Heart right ventricle (tissue), 16 donors: ENCODE measurements at regions not wholly inside any gene's neighbourhood (a gene's known extent, or its start where the extent isn't known, plus 50 kb on each side); places are given as distances from the start of the nearest gene placed in this dataset.

Experiments
- ATAC-seq, 8 donors: fragments of 200-7000 bp; cut with Tn5 transposase; one replicate each; pipeline ENCODE4 v1.9.1; 2020; ENCODE audit warnings: mild to moderate bottlenecking in 8 of 8, moderate library complexity in 8 of 8, moderate number of reproducible peaks in 1 of 8
- DNase-seq, 2 donors: peaks; one replicate each; pipeline ENCODE4 v3.0.0-alpha.2; 2020
- H3K27ac ChIP-seq, 10 donors: fragments of 200-600 bp; sonication (generic) in 2 of 10; one replicate each; pipeline versions ENCODE4 v1.5.0 to v1.8.0; 2020 to 2022; ENCODE audit warnings: mild to moderate bottlenecking in 3 of 10
- H3K27me3 ChIP-seq, 7 donors: fragments of 200-600 bp; one replicate each; pipeline ENCODE4 v1.8.0; 2021 to 2022; ENCODE audit warnings: mild to moderate bottlenecking in 2 of 7
- H3K36me3 ChIP-seq, 9 donors: fragments of 200-600 bp; sonication (generic) in 1 of 9; one replicate each; pipeline versions ENCODE4 v1.5.0 to v1.8.0; 2020 to 2022; ENCODE audit warnings: mild to moderate bottlenecking in 2 of 9
- H3K4me1 ChIP-seq, 9 donors: fragments of 200-600 bp; sonication (generic) in 1 of 9; one replicate each; pipeline versions ENCODE4 v1.5.0 to v1.8.0; 2020 to 2022; ENCODE audit warnings: mild to moderate bottlenecking in 4 of 9
- H3K4me3 ChIP-seq, 10 donors: fragments of 200-600 bp; sonication (generic) in 2 of 10; one replicate each; pipeline versions ENCODE4 v1.5.0 to v1.8.0; 2020 to 2022; ENCODE audit warnings: mild to moderate bottlenecking in 7 of 10, moderate library complexity in 2 of 10
- H3K9me3 ChIP-seq, 11 donors: fragments of 200-600 bp in 10 of 11; sonication (generic) in 2 of 11; one replicate each; pipeline versions ENCODE4 v1.5.0 to v1.8.0; 2013 to 2022; ENCODE audit warnings: mild to moderate bottlenecking in 2 of 11, control low read depth in 1 of 11, moderate library complexity in 1 of 11
- WGBS, 2 donors: extraction: QIAGEN DNeasy Blood & Tissue Kit; methylation state at CpG; one replicate each; pipeline ENCODE4 v1.1.7; 2013; ENCODE audit warnings: inconsistent platforms in 1 of 2; 5-methylcytosine and 5-hydroxymethylcytosine counted together
- intact Hi-C, 10 donors: fragments of 100-400 bp; cut with DNase I; formaldehyde crosslinking; loops; one replicate each; pipeline versions ENCODE4 v1.11.1 to v1.14.2; 2022
- TF ChIP-seq, protein P1 (sequence below), 9 donors: fragments of 200-600 bp; sonication (generic) in 2 of 9; IDR thresholded peaks; one replicate each; pipeline versions ENCODE4 v1.5.0 to v1.8.0; 2021 to 2022; ENCODE audit warnings: antibody characterized with exemption in 9 of 9, mild to moderate bottlenecking in 5 of 9, moderate library complexity in 1 of 9
- donor health status: Arrhythmogenic right ventricular cardiomyopathy.
- donor health status: ischemic (EF 13 %, LVEDD 7.1; RV severe dilation, severe dysfunction).
- donor health status: healthy with polysubstance abuse.
- donor health status: DM: no; HTN: yes; CAD: no.
- donor health status: DM: no; HTN: no; CAD: no.
- donor health status: ischemic (EF 25% LVEDD 6.9; RV normal size, moderate dysfunction).
- donor health status: ischemic (EF 25% LVEDD 5.7; RV mildly dilated, moderate dysfunction).
- donor health status: healthy.
- donor health status: DM: yes; HTN: yes; CAD: no.
- donor health status: Ischemic cardiomyopathy.
- donor health status: ischemic (EF 35%, LVEDD 5.7; RV mildly dilated, moderate dysfunction).
- donor health status: nonischemic (EF 11% LVEDD 7.7; RV severe dilation, severe dysfunction).
- donor health status: DM: yes; HTN: yes; CAD: no.
- donor health status: PGD.
- donor health status: ischemic (EF 29% LVEDD 5.4; RV normal size, mild dysfunction).
- donor health status: nonischemic (EF 23%, LVEDD 6.1; RV moderate dilation, normal function).

DNA sequence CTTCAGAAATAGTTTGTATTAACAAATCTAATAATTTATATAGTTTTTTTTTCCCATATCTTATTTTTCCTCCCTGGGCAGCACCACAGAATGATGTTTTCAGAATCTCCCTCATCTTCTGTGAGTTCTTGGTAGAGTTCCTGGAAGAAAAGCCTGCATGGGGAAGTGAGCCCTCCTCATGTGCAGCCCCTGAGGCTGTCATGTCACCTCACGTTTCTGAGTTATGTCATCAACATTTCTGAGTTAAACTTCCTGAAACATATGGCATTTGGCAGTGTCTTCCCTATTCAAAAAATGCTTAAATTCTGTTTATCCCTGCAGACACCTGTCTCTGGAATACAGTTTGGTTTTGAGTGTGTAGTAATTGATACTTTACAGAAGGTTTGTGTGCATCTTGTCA, 979.0 kb downstream of the TMEM121 start:
- no peak overlapping the region for H3K27ac ChIP-seq
- H3K27me3 ChIP-seq, result peaks cover 0 to 19% (median 5%) of the 10 kb centered on the region in 7 donors
- no peaks in the 10 kb centered on the region for H3K36me3 ChIP-seq
- no peaks in the 10 kb centered on the region for H3K9me3 ChIP-seq
- ATAC-seq, result no peak
- WGBS, 2 donors, result 21 to 22% methylated on average over 1 of the region's 1 CpG
- intact Hi-C loops, result no loop called here
- H3K4me3 ChIP-seq, result no peak overlapping the region
- TF ChIP-seq, protein P1, sequence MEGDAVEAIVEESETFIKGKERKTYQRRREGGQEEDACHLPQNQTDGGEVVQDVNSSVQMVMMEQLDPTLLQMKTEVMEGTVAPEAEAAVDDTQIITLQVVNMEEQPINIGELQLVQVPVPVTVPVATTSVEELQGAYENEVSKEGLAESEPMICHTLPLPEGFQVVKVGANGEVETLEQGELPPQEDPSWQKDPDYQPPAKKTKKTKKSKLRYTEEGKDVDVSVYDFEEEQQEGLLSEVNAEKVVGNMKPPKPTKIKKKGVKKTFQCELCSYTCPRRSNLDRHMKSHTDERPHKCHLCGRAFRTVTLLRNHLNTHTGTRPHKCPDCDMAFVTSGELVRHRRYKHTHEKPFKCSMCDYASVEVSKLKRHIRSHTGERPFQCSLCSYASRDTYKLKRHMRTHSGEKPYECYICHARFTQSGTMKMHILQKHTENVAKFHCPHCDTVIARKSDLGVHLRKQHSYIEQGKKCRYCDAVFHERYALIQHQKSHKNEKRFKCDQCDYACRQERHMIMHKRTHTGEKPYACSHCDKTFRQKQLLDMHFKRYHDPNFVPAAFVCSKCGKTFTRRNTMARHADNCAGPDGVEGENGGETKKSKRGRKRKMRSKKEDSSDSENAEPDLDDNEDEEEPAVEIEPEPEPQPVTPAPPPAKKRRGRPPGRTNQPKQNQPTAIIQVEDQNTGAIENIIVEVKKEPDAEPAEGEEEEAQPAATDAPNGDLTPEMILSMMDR (IDR thresholded peaks at IDR 0.05), result no peak
- H3K4me1 ChIP-seq, result no peaks in the 10 kb centered on the region
- DNase-seq, result no peak

DNA sequence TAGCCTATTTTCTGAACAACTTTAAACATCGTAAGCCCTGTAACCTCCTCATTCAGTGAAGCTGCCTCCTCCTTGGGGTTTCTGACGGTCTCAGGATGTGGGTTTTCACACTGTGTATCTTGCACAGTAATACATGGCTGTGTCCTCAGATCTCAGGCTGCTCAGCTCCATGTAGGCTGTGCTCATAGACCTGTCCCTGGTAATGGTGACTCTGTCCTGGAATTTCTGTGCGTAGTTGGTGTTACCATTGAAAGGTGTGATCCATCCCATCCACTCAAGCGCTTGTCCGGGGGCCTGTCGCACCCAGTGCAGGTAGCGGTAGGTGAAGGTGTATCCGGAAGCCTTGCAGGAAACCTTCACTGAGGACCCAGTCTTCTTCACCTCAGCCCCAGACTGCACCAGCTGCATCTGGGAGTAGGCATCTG, 980.5 kb downstream of the TMEM121 start:
- ATAC-seq (no peak), DNase-seq (no peak)
- peaks cover 0 to 19% (median 10%) of the 10 kb centered on the region in 7 donors for H3K27me3 ChIP-seq
- intact Hi-C loops, result no loop called here
- H3K4me1 ChIP-seq, result no peaks in the 10 kb centered on the region
- peak overlapping the region in 1 of 10 donors; percentile 1 for H3K4me3 ChIP-seq
- WGBS, 2 donors, result 78 to 80% methylated on average over 8 of the region's 8 CpGs
- no peaks in the 10 kb centered on the region for H3K9me3 ChIP-seq
- no peaks in the 10 kb centered on the region for H3K36me3 ChIP-seq
- H3K27ac ChIP-seq, result no peak overlapping the region
- TF ChIP-seq, protein P1 (IDR thresholded peaks at IDR 0.05), result no peak

DNA sequence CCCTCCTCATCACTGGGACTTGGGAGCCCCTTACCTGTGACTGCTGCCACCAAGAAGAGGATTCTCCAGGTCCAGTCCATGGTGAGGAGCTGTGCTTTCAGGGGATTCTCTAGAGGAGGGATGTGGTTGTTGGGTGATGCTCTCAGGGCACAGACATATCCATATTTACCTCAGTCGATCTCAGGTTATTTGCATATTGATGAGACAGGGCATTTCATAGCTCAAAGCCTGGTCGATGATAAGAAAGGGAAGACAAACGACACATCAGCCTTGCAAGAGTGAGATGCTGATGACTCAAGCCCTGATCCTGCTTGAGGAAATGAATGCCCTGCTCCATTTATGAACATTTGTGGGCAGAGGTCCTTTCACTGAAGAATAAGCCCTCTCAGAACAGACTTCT, 981.0 kb downstream of the TMEM121 start:
- Histone ChIP-seq H3K27ac (no peak overlapping the region), H3K4me3 (peak overlapping the region in 1 of 10 donors; percentile 1), H3K36me3 (no peaks in the 10 kb centered on the region), H3K4me1 (no peaks in the 10 kb centered on the region), H3K27me3 (peaks cover 0 to 19% (median 10%) of the 10 kb centered on the region in 7 donors), H3K9me3 (no peaks in the 10 kb centered on the region)
- WGBS, 2 donors, result 52 to 63% methylated on average over 3 of the region's 3 CpGs
- ATAC-seq (no peak), DNase-seq (no peak)
- intact Hi-C loops, result no loop called here
- TF ChIP-seq, protein P1 (IDR thresholded peaks at IDR 0.05), result no peak

DNA sequence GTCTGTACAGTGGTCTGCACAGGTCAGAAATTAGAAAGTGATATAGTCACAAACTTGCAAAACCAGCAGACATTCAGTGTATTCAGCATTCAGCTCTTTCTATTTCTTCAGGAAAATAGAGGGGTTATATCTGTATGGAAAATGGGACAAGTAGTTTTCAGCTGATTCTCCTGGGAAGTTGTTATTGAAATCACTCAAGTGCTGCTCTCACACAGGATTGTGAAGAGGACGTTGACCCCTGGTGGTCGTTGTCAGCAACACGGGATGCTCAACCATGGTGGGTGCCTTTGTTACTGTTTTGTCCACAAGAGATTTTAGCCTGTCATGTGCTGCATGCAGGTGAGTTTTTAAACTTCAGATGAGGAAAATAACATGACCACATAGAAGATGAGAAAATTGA, 981.8 kb downstream of the TMEM121 start:
- TF ChIP-seq, protein P1 (IDR thresholded peaks at IDR 0.05), result no peak
- ATAC-seq, result no peak
- WGBS, 2 donors, result 40 to 50% methylated on average over 3 of the region's 3 CpGs
- Histone ChIP-seq H3K36me3 (no peaks in the 10 kb centered on the region), H3K4me3 (no peak overlapping the region), H3K4me1 (no peaks in the 10 kb centered on the region), H3K27me3 (peaks cover 0 to 25% (median 10%) of the 10 kb centered on the region in 7 donors), H3K9me3 (no peaks in the 10 kb centered on the region), H3K27ac (no peak overlapping the region)
- DNase-seq, result no peak
- intact Hi-C loops, result no loop called here
